Endometrial microvascular endothelial cells (primary cell): ENCODE measurements at regions not wholly inside any gene's neighbourhood (a gene's known extent, or its start where the extent isn't known, plus 50 kb on each side); places are given as distances from the start of the nearest gene placed in this dataset.
"Not testable (repeated sequence)": the region's sequence is repeated elsewhere in the genome, so short reads cannot be mapped to it uniquely, and the experiment has no call there.

Source experiments
- in situ Hi-C: cut with HindIII; loops from 2 replicates; pipeline ENCODE4 v1.10.0; 2017; ENCODE audit warnings: low sequenced_read_pairs, low pct_unique_long_range_greater_than_20kb; ENCODE audit errors: inconsistent ontology term

DNA sequence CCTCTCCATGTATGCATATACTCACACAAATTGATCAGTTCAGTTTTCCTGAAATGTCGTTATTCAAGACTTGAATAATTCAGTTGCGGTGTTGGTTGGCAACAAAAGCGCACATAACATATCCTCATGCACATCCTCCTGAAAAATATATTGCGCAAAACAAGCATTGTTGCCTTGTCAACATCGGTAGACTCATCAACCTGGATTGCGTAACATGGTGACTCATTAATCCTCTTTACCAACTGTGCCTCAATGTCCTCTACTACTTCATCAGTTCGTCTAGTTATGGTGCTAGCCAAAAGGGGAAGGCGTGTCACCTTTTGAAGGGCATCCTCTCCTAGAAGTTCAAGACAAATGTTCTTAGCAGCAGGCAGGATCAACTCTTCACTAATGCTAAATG is 357.7 kb downstream of the LMO7 start:
- in situ Hi-C loops = no loop called here

DNA sequence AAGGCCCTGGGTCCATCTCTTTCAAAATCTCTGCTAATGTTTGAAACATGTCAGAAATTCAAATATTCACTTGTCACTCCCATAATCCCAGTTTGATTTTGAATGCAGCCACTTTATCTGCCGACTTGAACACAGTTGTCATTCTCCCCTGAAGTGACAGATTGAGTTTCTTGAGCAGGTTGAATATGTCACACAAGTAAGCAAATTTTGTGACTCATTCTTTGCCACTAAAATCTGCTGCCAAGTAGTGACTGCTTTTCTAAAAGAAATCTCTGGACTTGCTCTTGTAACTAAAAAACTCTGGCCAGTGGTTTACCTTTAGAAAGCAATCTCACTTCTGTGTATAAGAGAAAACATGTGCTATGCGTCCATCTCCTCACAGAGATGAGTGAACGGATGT is 357.1 kb downstream of the LMO7 start:
- in situ Hi-C loops = no loop called here

DNA sequence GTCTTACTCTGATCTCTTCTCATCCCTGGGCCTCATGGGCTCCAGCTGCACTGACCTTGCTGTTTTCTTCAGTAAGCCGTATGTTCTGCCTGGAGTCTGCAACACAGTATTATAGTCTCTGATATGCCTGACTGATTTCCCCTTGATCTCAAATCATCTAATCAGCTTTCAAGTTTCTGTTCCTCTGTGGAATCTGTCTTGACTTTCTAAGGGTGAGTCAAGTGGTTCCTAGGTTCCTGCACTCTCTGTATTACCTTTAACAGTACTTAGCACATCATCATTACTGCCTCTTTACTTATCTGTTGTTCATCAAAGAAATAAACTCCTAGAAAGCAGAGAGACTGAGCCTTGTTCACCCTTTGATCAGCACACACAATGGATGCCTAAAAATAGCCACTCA is 350.7 kb downstream of the LMO7 start:
- in situ Hi-C loops = no loop called here

DNA sequence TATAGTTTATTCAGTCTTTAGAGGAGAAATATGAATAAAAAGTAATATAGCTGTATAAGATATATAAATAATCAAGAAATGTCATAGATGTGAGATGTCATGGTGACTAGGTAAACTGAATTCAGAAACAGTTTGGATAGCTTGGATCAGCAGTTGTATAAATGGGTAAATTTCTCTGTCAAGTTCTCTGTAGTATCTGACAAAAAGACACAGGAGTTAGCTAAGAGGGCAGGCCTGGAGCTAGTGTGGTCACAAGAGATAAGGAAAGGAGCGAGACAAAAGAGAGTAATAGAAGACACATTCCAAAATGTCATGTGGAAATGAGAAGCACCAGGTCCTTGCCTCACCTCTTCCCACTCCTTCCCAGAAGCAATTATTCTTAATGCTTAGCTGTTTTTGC is 349.0 kb downstream of the LMO7 start:
- in situ Hi-C loops = no loop called here

DNA sequence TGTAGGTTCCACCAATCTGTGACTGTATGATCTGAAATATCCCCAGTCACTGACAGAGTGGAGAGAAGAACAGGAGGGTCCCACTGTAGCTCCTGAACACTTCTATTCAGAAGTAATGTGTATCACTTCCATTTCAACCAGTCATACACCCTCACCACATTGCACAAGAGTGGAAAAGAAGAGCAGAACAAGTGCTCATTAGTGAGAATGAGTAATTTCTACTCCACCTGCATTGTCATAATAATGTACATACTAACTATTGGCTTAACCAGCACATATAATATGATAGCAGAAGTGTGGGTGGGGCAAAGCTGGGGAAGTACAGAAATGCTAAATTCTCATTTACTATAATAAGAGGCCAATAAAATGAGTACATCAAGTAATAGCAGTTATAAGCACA is 342.7 kb downstream of the LMO7 start:
- in situ Hi-C loops = no loop called here

DNA sequence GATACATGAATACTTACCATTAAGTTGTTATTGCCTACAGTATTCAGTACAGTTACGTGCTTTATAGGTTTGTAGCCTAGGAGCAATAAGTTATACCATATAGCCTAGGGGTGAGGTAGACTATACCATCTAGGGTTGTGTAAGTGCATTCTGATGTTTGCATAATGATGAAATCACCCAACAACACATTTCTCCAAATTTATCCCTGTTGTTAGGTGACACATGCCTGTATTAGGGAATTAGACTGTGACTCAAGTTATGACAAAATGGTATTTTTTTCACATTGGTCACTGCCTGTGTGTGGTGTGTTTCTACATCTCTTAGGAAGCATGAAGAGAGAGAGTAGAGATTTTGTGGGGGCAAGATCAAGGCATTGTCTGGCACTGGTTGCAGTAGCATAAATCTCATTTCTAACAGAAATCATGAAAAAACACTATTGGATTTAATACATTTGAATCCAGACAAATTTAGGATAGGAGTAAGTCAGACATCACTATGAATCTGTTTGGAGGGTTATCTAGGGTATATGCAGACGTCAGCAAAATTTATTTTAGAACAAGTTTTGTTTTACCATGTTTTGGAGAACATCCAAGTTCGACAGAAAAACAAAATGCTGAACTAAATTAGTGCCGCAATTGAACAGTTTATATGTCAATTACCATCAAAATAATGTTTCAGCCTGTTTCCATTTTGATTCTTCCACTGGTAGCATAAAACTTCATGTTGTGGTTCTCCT is 332.1 kb downstream of the LMO7 start:
- in situ Hi-C loops = no loop called here

DNA sequence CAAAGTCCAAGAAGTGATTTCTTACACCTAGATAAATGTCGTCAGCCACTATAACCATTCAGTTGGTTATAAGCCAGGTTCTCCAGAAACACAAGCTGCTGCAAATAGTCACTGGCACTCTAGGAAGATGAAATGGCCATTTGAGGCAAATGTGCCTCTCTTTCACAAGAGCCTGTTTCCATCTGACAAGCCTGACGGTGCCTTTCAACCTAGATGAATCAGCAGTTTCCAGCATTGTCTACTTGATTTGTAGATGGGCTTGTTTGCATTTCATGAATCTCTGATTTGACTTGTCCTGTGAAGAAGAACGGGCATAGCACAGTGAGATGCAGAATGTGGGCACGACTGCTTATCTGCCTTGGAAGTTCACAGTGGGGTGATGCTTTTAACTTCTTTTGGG is 327.2 kb downstream of the LMO7 start:
- in situ Hi-C loops = no loop called here

DNA sequence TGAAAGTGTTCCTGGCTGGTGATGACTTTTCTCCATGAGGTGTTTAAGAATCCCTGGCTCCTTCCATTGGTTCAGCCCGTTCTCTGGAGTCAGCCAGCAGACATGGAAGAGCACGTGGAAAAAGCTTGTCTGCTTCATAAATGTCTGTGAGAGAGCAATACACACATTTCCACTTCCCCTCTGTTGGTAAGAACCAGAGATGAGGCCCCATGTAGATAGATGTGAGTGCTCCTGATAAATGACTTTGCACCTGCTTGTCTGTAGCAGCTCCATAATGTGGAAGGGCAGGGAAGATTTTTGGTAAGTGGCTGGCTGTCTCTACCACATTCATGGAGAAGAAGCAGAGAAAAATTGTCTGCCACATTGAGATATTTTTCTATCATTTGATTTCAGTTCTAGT is 325.8 kb downstream of the LMO7 start:
- in situ Hi-C loops = no loop called here

DNA sequence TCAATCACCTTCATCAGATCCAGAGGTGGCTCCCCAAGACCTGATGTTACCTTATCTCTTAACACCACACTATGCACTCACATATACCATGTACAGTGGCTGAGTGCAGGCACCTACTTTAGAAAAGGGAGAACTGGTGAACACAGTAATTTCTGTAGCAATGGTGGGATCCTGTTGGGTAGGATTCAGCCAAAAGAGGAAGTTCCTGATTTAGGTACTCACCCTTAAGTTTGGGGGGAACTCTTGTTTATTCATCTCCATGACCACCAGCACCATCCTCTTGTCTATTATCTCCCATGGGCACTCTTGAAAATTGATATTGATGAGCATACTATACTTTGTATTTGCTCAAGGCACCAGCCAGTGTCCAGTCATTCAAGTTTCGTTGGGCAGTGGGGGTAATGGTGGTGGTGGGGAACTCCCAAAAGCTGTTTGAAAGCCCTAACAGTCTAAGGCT is 324.4 kb downstream of the LMO7 start:
- in situ Hi-C loops = no loop called here

DNA sequence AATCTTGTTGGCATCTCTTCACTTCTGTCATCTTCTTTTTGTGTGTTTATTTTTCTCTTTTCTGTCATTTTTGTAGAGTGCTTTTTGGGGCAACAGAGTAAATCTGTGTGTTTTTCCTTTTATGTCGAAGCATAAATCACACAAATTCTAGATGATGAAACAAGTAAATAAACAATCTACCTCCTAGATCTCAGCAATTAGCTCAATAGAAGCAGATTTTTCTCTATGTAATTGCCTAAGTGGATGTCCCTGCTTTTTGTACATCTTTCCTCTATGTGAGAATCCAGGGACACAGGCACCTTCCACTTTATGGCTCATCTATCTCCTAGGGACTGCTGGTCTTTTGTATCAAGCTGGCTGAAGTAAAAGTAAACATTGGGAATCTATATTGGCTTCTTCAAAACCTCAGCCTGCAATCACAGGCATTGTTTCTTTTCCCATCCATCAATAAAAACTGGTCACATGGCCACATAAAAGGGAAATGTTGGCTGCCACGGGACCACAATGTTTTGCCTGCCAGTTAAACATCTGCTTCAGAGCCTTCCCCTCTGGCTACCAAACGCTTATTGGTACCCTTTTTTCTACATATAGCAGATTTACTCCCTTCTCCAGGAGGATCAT is 323.8 kb downstream of the LMO7 start:
- in situ Hi-C loops = no loop called here

DNA sequence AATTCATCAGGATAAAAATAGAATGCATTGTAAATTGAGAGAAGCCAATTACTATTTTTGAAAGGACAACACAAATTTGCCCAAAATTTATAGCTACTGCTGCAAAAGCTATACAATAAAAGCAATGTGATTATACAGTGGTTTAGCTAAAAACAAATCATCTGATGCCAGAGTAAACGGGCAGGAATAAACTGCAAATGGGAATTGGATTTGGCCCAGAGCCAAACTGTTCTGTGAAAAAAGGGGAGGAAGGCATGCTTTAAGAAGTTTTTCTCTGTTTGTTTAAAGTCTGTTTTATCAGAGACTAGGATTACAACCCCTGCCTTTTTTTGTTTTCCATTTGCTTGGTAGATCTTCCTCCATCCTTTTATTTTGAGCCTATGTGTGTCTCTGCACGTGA is 317.5 kb downstream of the LMO7 start:
- in situ Hi-C loops = not testable (repeated sequence)

DNA sequence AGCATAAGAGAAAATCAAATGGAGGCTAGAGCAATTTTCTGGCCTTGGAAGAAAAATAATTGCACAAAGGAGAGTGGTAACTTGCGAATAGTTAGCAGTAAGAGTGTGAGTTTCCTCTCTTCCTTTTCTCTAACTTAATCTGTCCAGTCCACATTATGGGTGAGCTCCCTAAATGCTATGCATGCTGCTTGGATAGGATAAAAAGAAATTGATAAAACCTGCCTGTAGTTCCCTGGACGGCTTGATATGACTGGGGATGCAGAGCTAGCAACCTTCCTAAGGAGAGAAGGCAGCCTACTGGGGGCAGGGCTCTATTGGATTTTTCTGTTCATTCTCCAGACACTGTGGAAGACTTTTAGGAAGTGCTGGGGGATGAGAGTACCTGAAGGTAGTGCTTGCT is 311.3 kb downstream of the LMO7 start:
- in situ Hi-C loops = no loop called here

DNA sequence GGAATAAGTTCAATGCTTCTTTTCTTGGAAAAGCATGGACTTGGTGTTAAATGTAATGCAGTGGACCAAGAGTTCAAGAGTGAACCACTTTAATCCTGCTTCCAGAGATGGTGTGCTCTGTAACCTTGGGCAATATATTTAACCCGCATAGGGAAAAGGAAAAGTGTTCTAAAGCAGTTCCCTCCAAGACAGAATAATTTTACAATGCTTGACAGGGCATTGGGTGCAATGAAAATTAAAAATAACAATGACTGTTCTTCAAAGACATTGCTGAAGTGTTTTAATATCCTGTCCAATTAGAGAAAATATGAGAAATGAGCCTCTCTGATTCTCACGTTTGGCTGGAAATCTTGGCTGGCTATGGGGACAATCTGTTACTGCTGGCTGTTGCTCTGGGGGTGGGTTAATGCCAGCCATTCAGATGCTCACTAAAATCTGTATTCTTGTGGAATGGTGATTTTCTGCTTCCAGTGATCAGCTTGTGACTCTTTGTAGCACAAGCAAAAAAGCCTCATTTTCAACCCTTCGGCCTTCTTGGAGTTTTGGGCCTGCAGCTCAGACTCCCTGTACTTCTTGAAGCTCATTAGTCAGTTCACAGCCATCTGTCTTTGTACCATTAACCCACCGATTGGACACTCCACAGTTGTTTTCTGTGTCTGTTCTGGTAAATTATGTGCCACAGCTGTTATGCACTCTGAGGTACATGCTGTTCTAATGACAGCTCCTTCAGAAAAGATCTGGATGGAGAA is 310.6 kb downstream of the LMO7 start:
- in situ Hi-C loops = no loop called here

DNA sequence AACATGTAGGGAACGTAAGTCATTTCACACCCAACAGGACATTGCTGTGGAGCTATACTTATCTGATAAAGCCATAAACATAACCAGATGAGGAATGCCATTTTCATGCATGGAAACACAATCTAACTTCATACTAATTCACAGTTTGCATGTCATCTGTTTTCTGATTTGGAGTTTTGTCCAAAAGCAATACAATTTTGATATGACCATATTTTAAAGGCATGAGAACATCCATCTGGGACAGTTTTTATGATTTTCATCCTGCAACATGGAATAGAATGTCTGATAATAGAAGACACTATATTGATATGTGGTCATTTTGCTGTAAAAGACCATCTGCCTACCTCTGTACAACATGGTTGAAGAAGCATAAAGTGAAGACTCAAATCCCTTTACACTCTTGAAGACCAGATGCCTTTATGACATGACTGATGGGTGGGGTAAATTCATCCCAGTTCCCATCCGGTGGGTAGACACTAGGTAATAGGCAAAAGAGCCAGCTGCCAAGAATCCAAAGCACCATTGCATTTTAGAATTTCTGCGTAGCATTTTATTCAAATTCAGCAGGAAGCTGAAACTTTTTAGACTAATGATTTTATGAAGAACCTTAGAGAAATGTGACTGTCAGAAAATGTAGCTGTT is 309.8 kb downstream of the LMO7 start:
- in situ Hi-C loops = no loop called here

DNA sequence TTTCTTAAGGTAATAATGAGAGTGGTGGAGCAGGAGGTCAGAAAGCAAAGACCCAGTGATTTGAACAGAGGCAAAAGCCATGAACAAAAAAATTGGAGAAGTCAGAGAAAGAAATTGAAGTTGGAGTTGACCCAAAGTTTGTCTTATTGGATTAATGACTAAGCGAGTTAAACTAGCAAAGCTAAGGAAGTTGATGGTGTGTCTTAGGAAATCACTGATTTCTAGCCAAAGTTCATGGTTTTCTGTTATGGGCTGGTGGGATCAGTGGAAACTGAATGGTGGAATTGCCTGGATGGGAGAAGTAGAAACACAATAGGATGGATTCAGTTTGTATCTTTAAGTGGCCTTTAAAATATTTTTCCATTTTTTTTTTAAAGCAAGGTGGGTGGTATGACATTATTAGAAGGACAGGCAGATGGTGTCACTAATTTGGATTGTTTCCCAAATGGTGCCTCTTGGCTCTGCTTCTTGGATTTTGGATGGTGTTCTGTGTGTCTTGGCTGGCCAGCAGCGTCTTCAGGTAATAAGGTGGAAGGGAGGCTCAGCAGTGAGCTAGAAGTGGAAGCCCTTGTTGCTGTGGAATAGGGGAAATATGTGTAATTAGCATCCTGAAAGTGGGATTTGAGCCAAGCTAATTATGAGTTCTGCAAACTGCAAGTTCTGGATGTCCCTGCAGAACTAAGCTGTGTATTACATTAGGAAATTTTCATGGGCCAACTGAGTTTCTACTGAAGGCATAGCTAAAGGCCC is 302.9 kb downstream of the LMO7 start:
- in situ Hi-C loops = no loop called here

DNA sequence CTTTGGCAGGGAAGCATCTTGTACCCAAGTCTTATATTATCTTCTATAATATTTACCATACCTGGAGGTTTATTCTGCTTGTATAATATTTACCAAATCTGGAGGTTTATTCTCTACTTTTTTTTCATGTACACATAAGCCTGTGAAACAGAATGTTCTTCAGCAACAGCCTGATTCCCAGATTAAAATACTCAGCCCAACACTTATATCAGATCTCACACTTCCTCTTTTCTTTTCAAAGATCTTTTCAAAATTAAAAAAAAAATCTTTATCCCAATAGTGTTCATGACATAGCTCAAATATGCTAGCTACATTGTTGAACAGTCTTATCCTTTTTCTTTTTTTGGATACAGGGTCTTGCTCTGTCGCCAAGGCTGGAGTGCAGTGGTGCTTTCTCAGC is 300.7 kb downstream of the LMO7 start:
- in situ Hi-C loops = no loop called here

DNA sequence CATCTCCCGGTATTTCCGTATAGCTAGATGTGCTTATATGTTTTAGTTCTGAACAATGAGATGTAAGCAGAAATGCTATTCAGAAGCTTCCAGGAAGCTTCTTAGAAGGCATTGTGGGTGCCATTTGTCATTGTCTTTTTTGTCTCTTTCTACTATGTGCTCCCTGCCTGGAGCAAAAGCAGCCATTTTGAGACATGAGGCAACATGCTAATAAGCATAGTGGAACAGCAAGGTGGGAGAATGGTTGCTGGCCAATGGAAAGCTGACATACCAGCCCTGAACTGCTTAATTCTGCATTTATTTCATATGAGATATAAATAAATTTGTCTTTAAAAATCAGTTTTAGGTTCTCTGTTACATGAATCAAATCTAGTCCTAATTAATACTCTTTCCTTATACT is 299.7 kb downstream of the LMO7 start:
- in situ Hi-C loops = no loop called here

DNA sequence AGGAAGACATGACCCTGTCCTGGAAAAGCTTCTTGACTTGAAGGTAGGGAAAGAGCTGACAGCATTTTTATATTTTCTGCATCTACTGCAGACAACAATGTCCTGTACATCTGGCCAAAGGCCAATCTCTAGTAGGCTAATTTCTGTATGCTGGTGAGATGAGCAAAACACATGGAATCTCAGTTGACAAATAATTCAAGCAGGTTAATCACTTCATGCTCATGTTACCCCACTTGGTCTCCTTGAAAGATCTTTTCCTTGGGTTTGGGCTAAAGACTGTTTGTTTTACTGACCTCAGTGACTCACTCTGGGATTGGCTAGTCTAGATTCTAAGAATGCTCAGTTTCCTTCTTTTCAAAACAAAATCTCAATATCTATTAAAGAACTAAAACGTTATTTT is 298.8 kb downstream of the LMO7 start:
- in situ Hi-C loops = no loop called here

DNA sequence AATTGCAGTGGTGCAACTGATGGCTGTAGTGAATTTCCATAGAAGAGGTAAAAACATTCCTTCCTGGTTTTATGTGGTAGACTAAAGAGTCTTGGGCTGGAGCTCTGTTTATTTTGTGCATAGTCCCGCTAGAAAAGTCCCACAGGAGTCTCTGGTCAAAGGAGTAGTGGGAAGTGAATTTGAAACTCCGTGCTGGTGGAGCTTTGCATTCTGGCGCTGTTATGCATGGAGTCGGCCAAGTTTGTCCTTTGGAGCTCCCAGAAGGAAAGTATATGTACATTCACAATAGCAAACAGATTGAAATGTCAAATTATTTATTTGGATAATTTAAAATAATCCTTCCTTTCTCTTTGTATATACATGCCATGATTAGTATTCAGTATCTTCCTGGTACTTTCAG is 296.5 kb downstream of the LMO7 start:
- in situ Hi-C loops = no loop called here
